ENCODE measurements at regions not wholly inside any gene's neighbourhood (a gene's known extent, or its start where the extent isn't known, plus 50 kb on each side); places are given as distances from the start of the nearest gene placed in this dataset.

DNA sequence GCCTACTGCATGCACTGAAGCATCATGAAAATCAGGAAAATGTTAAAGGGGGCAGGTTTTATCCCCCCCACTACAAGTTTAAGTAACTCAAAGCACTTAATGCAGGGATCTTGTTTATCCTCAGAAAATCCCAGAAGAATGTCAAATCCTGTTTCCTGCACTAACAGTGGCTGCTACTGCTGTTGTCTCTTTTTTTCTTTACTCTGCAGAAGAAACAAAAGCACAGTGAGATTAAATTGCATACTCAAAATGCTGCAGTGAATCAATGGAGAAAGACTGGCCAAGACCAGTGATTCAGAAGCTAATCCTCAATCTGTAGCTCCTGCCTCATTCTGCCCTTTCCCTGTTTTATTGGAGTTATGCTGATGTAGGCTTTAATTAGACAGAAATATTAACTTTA, 332.3 kb upstream of the FIGN start:
- Histone ChIP-seq H4K8ac (ENCODE audit: low read depth, low read length) (no peak overlapping the region), H2AK5ac (ENCODE audit: low read length) (no peak overlapping the region), H3K27ac (ENCODE audit: low read depth, low read length) (no peak overlapping the region), H3K4me2 (ENCODE audit: low read length) (no peak overlapping the region), H3K36me3 (ENCODE audit: control insufficient read depth, insufficient read depth, low read length) (no peaks in the 10 kb centered on the region), H3K27me3 (ENCODE audit: insufficient read depth, low read length, poor library complexity) (no peaks in the 10 kb centered on the region), H3K79me2 (ENCODE audit: control insufficient read depth, insufficient read depth, low read length) (no peaks in the 10 kb centered on the region), H3K56ac (ENCODE audit: low read length) (no peak overlapping the region), H3K23ac (ENCODE audit: low read length) (no peak overlapping the region), H3K79me1 (ENCODE audit: low read length) (no peaks in the 10 kb centered on the region), H3K4me3 (ENCODE audit: low read length) (no peak overlapping the region), H3K4me1 (ENCODE audit: control insufficient read depth, low read depth, low read length) (no peaks in the 10 kb centered on the region), H3K4ac (ENCODE audit: low read depth, low read length) (no peak overlapping the region), H2BK5ac (ENCODE audit: low read length) (no peak overlapping the region), H2BK15ac (replicated peaks; ENCODE audit: low read depth) (no peak overlapping the region), H4K5ac (ENCODE audit: low read length) (no peak overlapping the region), H3K9ac (ENCODE audit: low read length) (no peak overlapping the region), H3K18ac (ENCODE audit: low read length) (no peak overlapping the region), H2BK120ac (ENCODE audit: low read depth, low read length) (no peak overlapping the region)
- no peak for DNase-seq

DNA sequence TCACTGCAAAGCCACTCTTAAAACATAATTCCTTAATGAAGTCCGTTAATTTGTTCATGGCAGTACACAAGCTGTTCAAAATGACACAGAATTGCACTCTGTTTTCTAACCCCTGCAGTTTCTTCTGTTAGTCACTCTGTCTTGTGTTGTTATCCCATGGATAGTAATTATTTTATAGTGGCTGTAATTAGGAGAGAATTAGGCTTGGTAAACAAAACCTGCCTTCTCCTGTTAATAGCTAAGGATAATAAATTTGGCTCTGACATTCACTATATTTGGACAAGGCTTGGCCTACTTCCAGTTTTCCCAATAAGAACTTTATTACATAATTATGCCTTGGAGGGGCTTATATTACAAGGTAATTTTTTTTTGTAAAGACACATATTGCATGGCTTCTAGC, 330.3 kb upstream of the FIGN start:
- H3K18ac ChIP-seq (ENCODE audit: low read length), result no peak overlapping the region
- no peaks in the 10 kb centered on the region for H3K27me3 ChIP-seq (ENCODE audit: insufficient read depth, low read length, poor library complexity)
- no peaks in the 10 kb centered on the region for H3K4me1 ChIP-seq (ENCODE audit: control insufficient read depth, low read depth, low read length)
- no CpG with 5 or more reads among the region's 1 CpG for WGBS (ENCODE audit: extremely low coverage, insufficient coverage, low lambda C conversion rate)
- H3K56ac ChIP-seq (ENCODE audit: low read length), result no peak overlapping the region
- no peak overlapping the region for H2BK5ac ChIP-seq (ENCODE audit: low read length)
- DNase-seq, result no peak
- no peak overlapping the region for H4K5ac ChIP-seq (ENCODE audit: low read length)
- no peak overlapping the region for H2AK5ac ChIP-seq (ENCODE audit: low read length)
- no peak overlapping the region for H2BK15ac ChIP-seq (replicated peaks; ENCODE audit: low read depth)
- no peaks in the 10 kb centered on the region for H3K79me1 ChIP-seq (ENCODE audit: low read length)
- H3K23ac ChIP-seq (ENCODE audit: low read length), result no peak overlapping the region
- H3K4ac ChIP-seq (ENCODE audit: low read depth, low read length), result no peak overlapping the region
- no peak overlapping the region for H3K4me2 ChIP-seq (ENCODE audit: low read length)
- H2BK120ac ChIP-seq (ENCODE audit: low read depth, low read length), result no peak overlapping the region
- no peak overlapping the region for H3K27ac ChIP-seq (ENCODE audit: low read depth, low read length)
- H3K4me3 ChIP-seq (ENCODE audit: low read length), result no peak overlapping the region
- no peaks in the 10 kb centered on the region for H3K79me2 ChIP-seq (ENCODE audit: control insufficient read depth, insufficient read depth, low read length)
- no peak overlapping the region for H3K9ac ChIP-seq (ENCODE audit: low read length)
- H3K36me3 ChIP-seq (ENCODE audit: control insufficient read depth, insufficient read depth, low read length), result no peaks in the 10 kb centered on the region
- no peak overlapping the region for H4K8ac ChIP-seq (ENCODE audit: low read depth, low read length)

DNA sequence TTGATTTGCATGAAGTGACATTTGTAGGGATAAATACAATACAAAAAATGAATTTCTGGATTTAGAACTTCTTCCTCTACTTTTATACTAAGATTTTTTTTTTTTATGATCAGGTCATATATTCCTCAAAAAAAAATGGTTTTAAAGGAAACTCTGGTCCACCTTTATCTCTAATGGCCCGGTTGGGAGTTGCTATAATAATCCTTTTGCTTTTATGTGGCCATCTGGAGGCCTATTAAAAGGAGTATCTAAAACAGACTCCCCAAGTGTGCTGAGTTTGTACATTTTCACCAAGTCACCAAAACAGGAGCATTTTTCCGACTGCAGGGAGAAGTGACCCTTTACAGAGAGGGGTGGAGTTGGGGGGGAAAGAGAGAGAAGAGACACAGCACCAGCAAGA, 329.2 kb upstream of the FIGN start:
- Histone ChIP-seq H4K8ac (ENCODE audit: low read depth, low read length) (no peak overlapping the region), H3K4me3 (ENCODE audit: low read length) (no peak overlapping the region), H2AK5ac (ENCODE audit: low read length) (no peak overlapping the region), H3K9ac (ENCODE audit: low read length) (no peak overlapping the region), H3K27ac (ENCODE audit: low read depth, low read length) (no peak overlapping the region), H3K23ac (ENCODE audit: low read length) (no peak overlapping the region), H4K5ac (ENCODE audit: low read length) (no peak overlapping the region), H3K4ac (ENCODE audit: low read depth, low read length) (no peak overlapping the region), H2BK5ac (ENCODE audit: low read length) (no peak overlapping the region), H3K27me3 (ENCODE audit: insufficient read depth, low read length, poor library complexity) (no peaks in the 10 kb centered on the region), H3K79me1 (ENCODE audit: low read length) (no peaks in the 10 kb centered on the region), H3K79me2 (ENCODE audit: control insufficient read depth, insufficient read depth, low read length) (no peaks in the 10 kb centered on the region), H2BK120ac (ENCODE audit: low read depth, low read length) (no peak overlapping the region), H3K4me1 (ENCODE audit: control insufficient read depth, low read depth, low read length) (no peaks in the 10 kb centered on the region), H3K4me2 (ENCODE audit: low read length) (no peak overlapping the region), H3K36me3 (ENCODE audit: control insufficient read depth, insufficient read depth, low read length) (no peaks in the 10 kb centered on the region), H3K18ac (ENCODE audit: low read length) (no peak overlapping the region), H2BK15ac (replicated peaks; ENCODE audit: low read depth) (no peak overlapping the region), H3K56ac (ENCODE audit: low read length) (no peak overlapping the region)
- no peak for DNase-seq
- WGBS (ENCODE audit: extremely low coverage, insufficient coverage, low lambda C conversion rate), result no CpG with 5 or more reads among the region's 2 CpGs

DNA sequence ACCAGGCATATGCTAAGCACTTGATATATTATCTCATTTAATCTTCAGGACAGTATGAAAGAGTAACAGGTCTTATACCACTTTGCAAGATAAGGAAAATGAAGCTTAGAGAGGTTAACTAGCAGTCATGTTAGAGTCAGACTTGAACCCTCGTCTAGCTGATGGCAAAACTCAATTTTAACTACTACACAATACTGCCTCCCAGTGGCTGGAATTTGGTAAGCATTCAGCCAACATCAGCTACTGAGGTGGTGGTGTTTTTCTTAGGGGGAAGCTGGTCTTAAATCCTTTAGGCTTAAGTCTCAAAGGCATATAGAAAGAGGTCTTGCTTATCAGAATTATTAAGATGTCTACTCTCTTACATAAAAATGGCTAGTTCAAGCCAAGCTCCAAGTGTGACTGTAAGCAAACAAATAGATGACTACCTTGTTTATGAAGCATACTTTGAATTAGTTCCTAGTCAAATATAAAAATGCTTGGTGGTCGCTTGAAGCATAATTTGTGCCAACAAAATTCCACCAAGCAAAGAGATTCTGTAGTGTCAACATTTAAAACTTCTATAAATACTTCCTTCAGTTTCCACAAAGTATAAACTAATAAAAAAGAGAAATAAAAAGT, 325.4 kb upstream of the FIGN start:
- Histone ChIP-seq H4K8ac (ENCODE audit: low read depth, low read length) (no peak overlapping the region), H3K18ac (ENCODE audit: low read length) (no peak overlapping the region), H3K23ac (ENCODE audit: low read length) (no peak overlapping the region), H3K4me2 (ENCODE audit: low read length) (no peak overlapping the region), H3K79me2 (ENCODE audit: control insufficient read depth, insufficient read depth, low read length) (no peaks in the 10 kb centered on the region), H2BK15ac (replicated peaks; ENCODE audit: low read depth) (no peak overlapping the region), H4K5ac (ENCODE audit: low read length) (no peak overlapping the region), H3K9ac (ENCODE audit: low read length) (no peak overlapping the region), H2BK120ac (ENCODE audit: low read depth, low read length) (no peak overlapping the region), H3K36me3 (ENCODE audit: control insufficient read depth, insufficient read depth, low read length) (no peaks in the 10 kb centered on the region), H2BK5ac (ENCODE audit: low read length) (no peak overlapping the region), H3K79me1 (ENCODE audit: low read length) (no peaks in the 10 kb centered on the region), H3K4me1 (ENCODE audit: control insufficient read depth, low read depth, low read length) (no peaks in the 10 kb centered on the region), H2AK5ac (ENCODE audit: low read length) (no peak overlapping the region), H3K4me3 (ENCODE audit: low read length) (no peak overlapping the region), H3K4ac (ENCODE audit: low read depth, low read length) (no peak overlapping the region), H3K27me3 (ENCODE audit: insufficient read depth, low read length, poor library complexity) (no peaks in the 10 kb centered on the region), H3K56ac (ENCODE audit: low read length) (no peak overlapping the region), H3K27ac (ENCODE audit: low read depth, low read length) (no peak overlapping the region)
- no CpG with 5 or more reads among the region's 2 CpGs for WGBS (ENCODE audit: extremely low coverage, insufficient coverage, low lambda C conversion rate)
- peak; percentile 71 for DNase-seq

DNA sequence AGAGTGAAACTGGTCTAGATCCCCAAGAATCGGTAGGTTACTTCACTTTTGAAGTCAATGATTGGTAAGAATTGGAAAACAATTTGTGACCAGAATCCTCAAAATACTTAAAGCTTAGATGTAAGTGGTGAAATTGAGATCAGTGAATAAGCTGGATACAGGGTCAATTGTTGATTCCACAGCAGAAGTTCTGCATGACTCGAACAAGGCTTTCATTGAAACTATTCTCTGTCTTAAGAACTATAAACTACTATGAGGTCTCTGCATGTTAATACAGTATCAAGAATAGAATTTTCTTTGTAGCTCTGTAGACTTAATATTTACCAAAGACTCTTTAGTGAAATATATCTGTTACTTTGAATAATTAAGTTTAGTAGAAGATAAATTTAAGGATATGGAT, 324.2 kb upstream of the FIGN start:
- DNase-seq, result no peak
- Histone ChIP-seq H3K4me1 (ENCODE audit: control insufficient read depth, low read depth, low read length) (no peaks in the 10 kb centered on the region), H4K5ac (ENCODE audit: low read length) (no peak overlapping the region), H4K8ac (ENCODE audit: low read depth, low read length) (no peak overlapping the region), H2BK5ac (ENCODE audit: low read length) (no peak overlapping the region), H2AK5ac (ENCODE audit: low read length) (no peak overlapping the region), H3K27me3 (ENCODE audit: insufficient read depth, low read length, poor library complexity) (no peaks in the 10 kb centered on the region), H3K27ac (ENCODE audit: low read depth, low read length) (no peak overlapping the region), H3K9ac (ENCODE audit: low read length) (no peak overlapping the region), H3K4ac (ENCODE audit: low read depth, low read length) (no peak overlapping the region), H3K79me2 (ENCODE audit: control insufficient read depth, insufficient read depth, low read length) (no peaks in the 10 kb centered on the region), H3K79me1 (ENCODE audit: low read length) (no peaks in the 10 kb centered on the region), H3K23ac (ENCODE audit: low read length) (no peak overlapping the region), H2BK120ac (ENCODE audit: low read depth, low read length) (no peak overlapping the region), H2BK15ac (replicated peaks; ENCODE audit: low read depth) (no peak overlapping the region), H3K56ac (ENCODE audit: low read length) (no peak overlapping the region), H3K18ac (ENCODE audit: low read length) (no peak overlapping the region), H3K4me3 (ENCODE audit: low read length) (no peak overlapping the region), H3K36me3 (ENCODE audit: control insufficient read depth, insufficient read depth, low read length) (no peaks in the 10 kb centered on the region), H3K4me2 (ENCODE audit: low read length) (no peak overlapping the region)
- no CpG with 5 or more reads among the region's 2 CpGs for WGBS (ENCODE audit: extremely low coverage, insufficient coverage, low lambda C conversion rate)

DNA sequence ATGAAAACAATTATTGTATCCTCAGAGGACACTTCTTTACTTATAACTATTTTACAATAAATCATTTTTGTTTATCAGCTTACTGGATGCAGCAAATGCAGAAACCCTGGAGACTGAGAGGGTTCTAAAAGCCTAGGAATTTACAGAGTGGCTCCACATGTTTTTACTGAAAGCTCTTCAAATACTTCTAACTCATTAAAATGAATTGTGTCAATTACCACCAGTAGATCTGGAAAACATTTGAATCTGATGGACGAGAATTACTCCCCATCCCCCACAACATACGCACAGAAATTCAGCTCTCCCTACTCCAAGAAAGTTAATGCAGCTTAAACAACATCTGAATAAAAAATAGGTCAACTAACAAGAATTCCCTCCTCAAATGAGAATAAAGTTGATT, 319.8 kb upstream of the FIGN start:
- H3K4me3 ChIP-seq (ENCODE audit: low read length), result no peak overlapping the region
- no peak for DNase-seq
- no peaks in the 10 kb centered on the region for H3K4me1 ChIP-seq (ENCODE audit: control insufficient read depth, low read depth, low read length)
- no peaks in the 10 kb centered on the region for H3K79me2 ChIP-seq (ENCODE audit: control insufficient read depth, insufficient read depth, low read length)
- no peaks in the 10 kb centered on the region for H3K36me3 ChIP-seq (ENCODE audit: control insufficient read depth, insufficient read depth, low read length)
- H2BK5ac ChIP-seq (ENCODE audit: low read length), result no peak overlapping the region
- no peak overlapping the region for H3K18ac ChIP-seq (ENCODE audit: low read length)
- H4K8ac ChIP-seq (ENCODE audit: low read depth, low read length), result no peak overlapping the region
- H3K79me1 ChIP-seq (ENCODE audit: low read length), result no peaks in the 10 kb centered on the region
- H4K5ac ChIP-seq (ENCODE audit: low read length), result no peak overlapping the region
- no CpG with 5 or more reads among the region's 2 CpGs for WGBS (ENCODE audit: extremely low coverage, insufficient coverage, low lambda C conversion rate)
- H3K23ac ChIP-seq (ENCODE audit: low read length), result no peak overlapping the region
- no peaks in the 10 kb centered on the region for H3K27me3 ChIP-seq (ENCODE audit: insufficient read depth, low read length, poor library complexity)
- H3K9ac ChIP-seq (ENCODE audit: low read length), result no peak overlapping the region
- no peak overlapping the region for H2BK120ac ChIP-seq (ENCODE audit: low read depth, low read length)
- H2AK5ac ChIP-seq (ENCODE audit: low read length), result no peak overlapping the region
- no peak overlapping the region for H3K4me2 ChIP-seq (ENCODE audit: low read length)
- no peak overlapping the region for H3K56ac ChIP-seq (ENCODE audit: low read length)
- H3K27ac ChIP-seq (ENCODE audit: low read depth, low read length), result no peak overlapping the region
- no peak overlapping the region for H3K4ac ChIP-seq (ENCODE audit: low read depth, low read length)
- H2BK15ac ChIP-seq (replicated peaks; ENCODE audit: low read depth), result no peak overlapping the region

All from mesendoderm (in vitro differentiated cells).